Ishikawa (cell line): ENCODE measurements at regions not wholly inside any gene's neighbourhood (a gene's known extent, or its start where the extent isn't known, plus 50 kb on each side); places are given as distances from the start of the nearest gene placed in this dataset.

Experiments used
- CEBPB ChIP-seq: IDR thresholded peaks from 2 replicates; pipeline ENCODE4 v1.6.1; 2012
- CREB1 ChIP-seq: IDR thresholded peaks from 2 replicates; pipeline ENCODE4 v1.6.1; 2012; ENCODE audit warnings: low read depth
- EGR1 ChIP-seq: IDR thresholded peaks from 2 replicates; pipeline ENCODE4 v1.6.1; 2012
- EP300 ChIP-seq: IDR thresholded peaks from 2 replicates; pipeline ENCODE4 v1.6.1; 2012; ENCODE audit warnings: borderline replicate concordance
- FOXM1 ChIP-seq: IDR thresholded peaks from 2 replicates; pipeline ENCODE4 v1.6.1; 2012; ENCODE audit warnings: low read depth, borderline replicate concordance
- NFIC ChIP-seq: IDR thresholded peaks from 2 replicates; pipeline ENCODE4 v1.6.1; 2012
- RAD21 ChIP-seq: IDR thresholded peaks from 2 replicates; pipeline ENCODE4 v1.6.1; 2012; ENCODE audit warnings: low read depth
- TAF1 ChIP-seq: IDR thresholded peaks from 2 replicates; pipeline ENCODE4 v1.6.1; 2012; ENCODE audit warnings: low read depth, mild to moderate bottlenecking
- TCF12 ChIP-seq: IDR thresholded peaks from 2 replicates; pipeline ENCODE4 v1.6.1; 2012; ENCODE audit warnings: low read depth
- TEAD4 ChIP-seq: IDR thresholded peaks from 2 replicates; pipeline ENCODE4 v1.6.1; 2012
- USF1 ChIP-seq: IDR thresholded peaks from 2 replicates; pipeline ENCODE4 v1.6.1; 2012
- YY1 ChIP-seq: IDR thresholded peaks from 2 replicates; pipeline ENCODE4 v1.6.1; 2012; ENCODE audit warnings: low read depth
- ZBTB7A ChIP-seq: IDR thresholded peaks from 2 replicates; pipeline ENCODE4 v1.6.1; 2012; ENCODE audit warnings: low read depth
- TF ChIP-seq, protein P1 (sequence below): IDR thresholded peaks from 2 replicates; pipeline ENCODE4 v1.6.1; 2012; ENCODE audit warnings: low read depth, mild to moderate bottlenecking
- TF ChIP-seq, protein P2 (sequence below): IDR thresholded peaks from 2 replicates; pipeline ENCODE4 v1.6.1; 2012

DNA sequence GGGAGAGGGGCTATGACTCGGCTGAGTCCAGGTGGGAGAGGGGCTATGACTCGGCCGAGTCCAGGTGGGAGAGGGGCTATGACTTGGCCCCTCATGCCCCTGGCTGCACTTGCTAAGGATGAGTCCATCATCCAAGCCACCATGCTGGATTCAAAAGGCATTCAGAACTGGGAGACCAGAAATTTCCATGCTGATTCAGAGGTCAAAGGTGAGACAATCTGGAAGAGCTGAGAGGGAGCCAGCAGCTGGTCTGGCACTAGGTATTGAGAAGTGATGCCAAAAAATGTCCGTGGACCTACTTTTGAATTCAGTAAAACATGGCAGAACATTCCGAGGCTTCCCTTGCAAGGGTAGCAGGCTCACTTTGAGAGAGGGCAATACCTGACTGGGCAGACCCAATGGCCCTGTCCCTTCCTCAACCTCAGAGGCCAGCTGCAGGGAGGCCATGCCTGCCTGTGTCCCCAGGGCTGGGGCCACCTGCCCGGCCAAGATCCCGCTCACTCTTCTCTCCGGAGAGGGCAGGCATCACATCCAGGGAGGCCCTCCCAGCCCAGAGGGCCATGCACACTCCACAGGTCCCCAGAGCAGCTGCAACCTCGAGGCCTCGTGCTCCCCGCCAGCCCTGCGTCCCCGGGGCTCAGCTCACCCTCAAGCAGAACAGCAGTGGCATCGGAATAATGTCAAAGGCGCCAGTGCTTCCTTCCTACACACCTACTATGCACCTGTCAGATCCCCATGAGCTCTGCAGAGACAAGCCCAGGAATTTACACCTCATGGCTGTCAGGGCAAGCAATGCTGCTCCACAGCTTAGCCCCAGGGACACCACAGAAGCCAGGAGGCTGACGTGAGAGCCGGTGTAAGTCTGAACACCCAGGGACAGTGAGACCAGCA, 80.2 kb upstream of the GPC1 start:
- TF ChIP-seq EGR1 (no peak), CREB1 (no peak), TAF1 (no peak)

GRCh38 chr2:240355962-240356361, 79.5 kb upstream of the GPC1 start:
- TF ChIP-seq NFIC = no peak
- TF ChIP-seq TAF1 = no peak
- no peak for TF ChIP-seq EP300
- no peak for TF ChIP-seq FOXM1
- TF ChIP-seq YY1 = no peak
- no peak for TF ChIP-seq RAD21

DNA sequence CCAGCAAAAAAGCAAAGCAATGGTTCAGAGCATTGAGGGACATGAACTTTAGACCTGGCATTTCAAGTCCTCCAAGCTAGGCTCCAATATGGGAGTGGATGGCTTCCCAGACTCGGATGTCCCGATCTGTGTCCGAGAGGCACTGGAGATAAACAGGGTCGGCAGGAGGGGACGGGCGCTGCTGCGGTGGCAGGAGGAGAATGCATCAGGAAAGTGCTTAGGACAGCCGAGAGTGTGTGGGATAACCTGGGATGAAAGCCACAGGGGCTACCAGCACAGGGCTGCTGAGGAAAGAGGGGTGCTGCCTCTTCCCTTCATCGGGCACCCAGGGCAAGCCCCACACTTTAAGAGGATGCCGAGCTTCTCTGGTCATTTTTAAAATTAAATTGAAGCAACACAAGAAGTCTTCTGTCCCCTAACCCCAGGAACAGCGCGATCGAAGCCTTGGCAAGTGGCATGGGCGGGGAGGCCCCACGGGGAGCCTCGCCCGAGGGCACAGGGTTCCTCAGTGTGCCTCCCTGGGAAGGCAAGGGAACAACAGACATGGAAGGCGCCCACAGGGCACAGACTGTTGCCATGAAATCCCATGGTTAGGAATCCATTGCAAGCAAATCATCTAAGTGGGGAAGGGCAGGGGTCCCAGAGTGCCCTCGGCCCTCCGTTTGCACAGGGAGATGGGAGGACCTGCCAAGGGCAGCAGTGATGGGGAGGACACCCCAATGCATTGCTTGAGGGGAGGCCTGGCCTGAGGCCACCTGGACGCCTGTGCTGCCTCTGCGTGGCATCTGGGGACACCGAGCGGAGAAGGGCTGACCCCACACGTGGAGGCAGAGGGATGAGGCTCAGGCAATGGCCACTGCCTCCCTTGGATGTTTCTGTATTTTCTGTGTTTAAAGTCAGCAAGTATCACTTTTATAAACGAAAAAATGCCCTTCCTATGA, 78.5 kb upstream of the GPC1 start:
- TF ChIP-seq YY1 (no peak), TAF1 (no peak), FOXM1 (no peak), TCF12 (no peak)
- TF ChIP-seq, protein P1, sequence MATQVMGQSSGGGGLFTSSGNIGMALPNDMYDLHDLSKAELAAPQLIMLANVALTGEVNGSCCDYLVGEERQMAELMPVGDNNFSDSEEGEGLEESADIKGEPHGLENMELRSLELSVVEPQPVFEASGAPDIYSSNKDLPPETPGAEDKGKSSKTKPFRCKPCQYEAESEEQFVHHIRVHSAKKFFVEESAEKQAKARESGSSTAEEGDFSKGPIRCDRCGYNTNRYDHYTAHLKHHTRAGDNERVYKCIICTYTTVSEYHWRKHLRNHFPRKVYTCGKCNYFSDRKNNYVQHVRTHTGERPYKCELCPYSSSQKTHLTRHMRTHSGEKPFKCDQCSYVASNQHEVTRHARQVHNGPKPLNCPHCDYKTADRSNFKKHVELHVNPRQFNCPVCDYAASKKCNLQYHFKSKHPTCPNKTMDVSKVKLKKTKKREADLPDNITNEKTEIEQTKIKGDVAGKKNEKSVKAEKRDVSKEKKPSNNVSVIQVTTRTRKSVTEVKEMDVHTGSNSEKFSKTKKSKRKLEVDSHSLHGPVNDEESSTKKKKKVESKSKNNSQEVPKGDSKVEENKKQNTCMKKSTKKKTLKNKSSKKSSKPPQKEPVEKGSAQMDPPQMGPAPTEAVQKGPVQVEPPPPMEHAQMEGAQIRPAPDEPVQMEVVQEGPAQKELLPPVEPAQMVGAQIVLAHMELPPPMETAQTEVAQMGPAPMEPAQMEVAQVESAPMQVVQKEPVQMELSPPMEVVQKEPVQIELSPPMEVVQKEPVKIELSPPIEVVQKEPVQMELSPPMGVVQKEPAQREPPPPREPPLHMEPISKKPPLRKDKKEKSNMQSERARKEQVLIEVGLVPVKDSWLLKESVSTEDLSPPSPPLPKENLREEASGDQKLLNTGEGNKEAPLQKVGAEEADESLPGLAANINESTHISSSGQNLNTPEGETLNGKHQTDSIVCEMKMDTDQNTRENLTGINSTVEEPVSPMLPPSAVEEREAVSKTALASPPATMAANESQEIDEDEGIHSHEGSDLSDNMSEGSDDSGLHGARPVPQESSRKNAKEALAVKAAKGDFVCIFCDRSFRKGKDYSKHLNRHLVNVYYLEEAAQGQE = no peak

GRCh38 chr2:240357641-240358012, 77.8 kb upstream of the GPC1 start:
- TF ChIP-seq, protein P1 = no peak
- no peak for TF ChIP-seq TEAD4
- TF ChIP-seq EP300 = no peak

DNA sequence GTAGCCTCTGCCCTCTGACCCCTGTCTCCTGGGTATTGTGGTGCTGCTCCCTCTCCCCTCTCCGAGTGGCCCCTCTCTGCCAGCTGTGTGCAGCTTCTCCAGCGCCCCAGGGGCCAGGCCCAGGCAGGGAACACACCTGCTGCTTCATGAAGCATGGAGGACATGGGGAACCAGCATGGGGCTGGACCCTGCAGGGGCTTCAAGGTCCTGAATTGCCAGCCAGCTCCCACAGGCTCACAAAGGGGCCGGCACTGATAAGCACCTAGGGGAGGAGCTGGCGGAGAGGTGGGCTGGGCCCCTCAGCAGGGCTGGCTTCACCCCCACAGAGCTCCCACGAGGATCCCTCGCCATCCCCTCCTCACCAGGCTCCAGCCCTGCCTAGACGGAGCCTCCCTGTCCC, 77.4 kb upstream of the GPC1 start:
- TF ChIP-seq TCF12 (no peak), TEAD4 (no peak), EGR1 (no peak), CEBPB (no peak), EP300 (no peak), YY1 (no peak), FOXM1 (no peak), NFIC (no peak), TAF1 (no peak), USF1 (no peak), CREB1 (no peak), ZBTB7A (no peak), RAD21 (no peak)
- TF ChIP-seq, protein P1 = no peak
- TF ChIP-seq, protein P2, sequence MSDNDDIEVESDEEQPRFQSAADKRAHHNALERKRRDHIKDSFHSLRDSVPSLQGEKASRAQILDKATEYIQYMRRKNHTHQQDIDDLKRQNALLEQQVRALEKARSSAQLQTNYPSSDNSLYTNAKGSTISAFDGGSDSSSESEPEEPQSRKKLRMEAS = no peak
